Astrocyte (in vitro differentiated cells and primary cell): ENCODE measurements at regions not wholly inside any gene's neighbourhood (a gene's known extent, or its start where the extent isn't known, plus 50 kb on each side); places are given as distances from the start of the nearest gene placed in this dataset.

Experiments used
- DNase-seq: peaks from one replicate; pipeline ENCODE4 v3.0.0-alpha.2; 2010; ENCODE audit warnings: low read depth
- FAIRE-seq: peaks from 2 replicates; lab custom pipeline; 2011; peaks lifted over from hg19 to GRCh38; lab: Jason Lieb, UNC
- H2AFZ ChIP-seq: 2 replicates; pipeline ENCODE4 v1.6.0; 2012; ENCODE audit warnings: low read depth, low read length, inconsistent platforms
- H3K27ac ChIP-seq: 2 replicates; pipeline ENCODE4 v1.5.1; 2011; ENCODE audit warnings: low read depth, low read length, inconsistent platforms
- H3K27me3 ChIP-seq: 2 replicates; pipeline ENCODE4 v1.6.0; 2011; ENCODE audit warnings: low read length, inconsistent platforms; ENCODE audit not compliant: insufficient read depth
- H3K36me3 ChIP-seq: 2 replicates; pipeline ENCODE4 v1.5.1; 2011; ENCODE audit warnings: low read length, inconsistent platforms; ENCODE audit not compliant: insufficient read depth
- H3K4me1 ChIP-seq: 2 replicates; pipeline ENCODE4 v1.5.1; 2011; ENCODE audit warnings: low read length, inconsistent platforms; ENCODE audit not compliant: insufficient read depth
- H3K4me2 ChIP-seq: 2 replicates; pipeline ENCODE4 v1.6.0; 2012; ENCODE audit warnings: low read length, inconsistent platforms
- H3K4me3 ChIP-seq: 2 replicates; pipeline ENCODE4 v1.5.1; 2011; ENCODE audit warnings: low read depth, mild to moderate bottlenecking, low read length, inconsistent platforms; ENCODE audit not compliant: insufficient read depth
- H3K79me2 ChIP-seq: 2 replicates; pipeline ENCODE4 v1.6.0; 2012; ENCODE audit warnings: mild to moderate bottlenecking, low read length, inconsistent platforms; ENCODE audit not compliant: insufficient read depth
- H3K9ac ChIP-seq: 2 replicates; pipeline ENCODE4 v1.6.0; 2012; ENCODE audit warnings: mild to moderate bottlenecking, low read length, inconsistent platforms
- H3K9me3 ChIP-seq: 2 replicates; pipeline ENCODE4 v1.5.1; 2012; ENCODE audit warnings: low read depth, mild to moderate bottlenecking, low read length, inconsistent platforms; ENCODE audit not compliant: insufficient read depth
- H4K20me1 ChIP-seq: 2 replicates; pipeline ENCODE4 v1.6.0; 2012; ENCODE audit warnings: low read length, inconsistent platforms; ENCODE audit not compliant: insufficient read depth
- H3K27ac Mint-ChIP-seq: one replicate; pipeline ENCODE4 v1.8.0; 2021; ENCODE audit warnings: mild to moderate bottlenecking, mixed read lengths; ENCODE audit not compliant: unreplicated experiment
- H3K27me3 Mint-ChIP-seq: one replicate; pipeline ENCODE4 v1.8.0; 2021; ENCODE audit warnings: low read depth, mixed read lengths; ENCODE audit not compliant: unreplicated experiment
- H3K36me3 Mint-ChIP-seq: one replicate; pipeline ENCODE4 v1.8.0; 2021; ENCODE audit warnings: low read depth, mixed read lengths; ENCODE audit not compliant: unreplicated experiment
- H3K4me1 Mint-ChIP-seq: one replicate; pipeline ENCODE4 v1.8.0; 2021; ENCODE audit warnings: low read depth, mixed read lengths; ENCODE audit not compliant: unreplicated experiment
- H3K4me3 Mint-ChIP-seq: one replicate; pipeline ENCODE4 v1.8.0; 2021; ENCODE audit warnings: mild to moderate bottlenecking, moderate library complexity, mixed read lengths; ENCODE audit not compliant: unreplicated experiment
- H3K9me3 Mint-ChIP-seq: one replicate; pipeline ENCODE4 v1.8.0; 2021; ENCODE audit warnings: mild to moderate bottlenecking, mixed read lengths; ENCODE audit not compliant: unreplicated experiment
- CTCF ChIP-seq: IDR thresholded peaks from 2 replicates; pipeline ENCODE4 v1.5.1; 2011; ENCODE audit warnings: low read depth, mild to moderate bottlenecking, inconsistent platforms, low read length, moderate library complexity; ENCODE audit not compliant: insufficient read depth
- EZH2 ChIP-seq: IDR thresholded peaks from 2 replicates; pipeline ENCODE4 v1.6.1; 2012; ENCODE audit warnings: mild to moderate bottlenecking, low read length, inconsistent platforms; ENCODE audit not compliant: insufficient read depth

- no peak overlapping the region for H3K4me3 ChIP-seq
- no peak overlapping the region for H3K4me2 ChIP-seq
- no peak for FAIRE-seq
- Mint-ChIP-seq H3K27me3 (no peaks in the 10 kb centered on the region), H3K36me3 (no peaks in the 10 kb centered on the region), H3K27ac (no peak overlapping the region), H3K4me3 (no peak overlapping the region), H3K4me1 (no peaks in the 10 kb centered on the region), H3K9me3 (no peaks in the 10 kb centered on the region)
- TF ChIP-seq EZH2 = no peak
- TF ChIP-seq CTCF = no peak
- H2AFZ ChIP-seq = no peak overlapping the region
- no peaks in the 10 kb centered on the region for H4K20me1 ChIP-seq
- no peak overlapping the region for H3K27ac ChIP-seq
- no peaks in the 10 kb centered on the region for H3K4me1 ChIP-seq
- no peaks in the 10 kb centered on the region for H3K36me3 ChIP-seq
- H3K79me2 ChIP-seq = no peaks in the 10 kb centered on the region
- DNase-seq = no peak
- H3K9ac ChIP-seq = no peak overlapping the region
- H3K9me3 ChIP-seq = no peaks in the 10 kb centered on the region
- no peaks in the 10 kb centered on the region for H3K27me3 ChIP-seq
Measured at GRCh38 chr6:104381907-104382306, 477.8 kb downstream of the HACE1 start.

GRCh38 chr6:104365451-104366234 is 494.1 kb downstream of the HACE1 start:
- FAIRE-seq (no peak), DNase-seq (no peak)
- Mint-ChIP-seq H3K27me3 (no peaks in the 10 kb centered on the region), H3K36me3 (no peaks in the 10 kb centered on the region), H3K9me3 (no peaks in the 10 kb centered on the region), H3K4me3 (no peak overlapping the region), H3K4me1 (peaks cover 8% of the 10 kb centered on the region), H3K27ac (no peak overlapping the region)
- Histone ChIP-seq H3K4me3 (no peak overlapping the region), H4K20me1 (no peaks in the 10 kb centered on the region), H3K4me1 (no peaks in the 10 kb centered on the region), H3K9me3 (no peaks in the 10 kb centered on the region), H3K27me3 (no peaks in the 10 kb centered on the region), H3K79me2 (no peaks in the 10 kb centered on the region), H3K27ac (no peak overlapping the region), H3K36me3 (no peaks in the 10 kb centered on the region), H2AFZ (no peak overlapping the region), H3K4me2 (no peak overlapping the region), H3K9ac (no peak overlapping the region)
- TF ChIP-seq EZH2 (no peak), CTCF (no peak)

GRCh38 chr6:104357928-104358327 is 501.8 kb downstream of the HACE1 start:
- no peaks in the 10 kb centered on the region for H3K4me1 Mint-ChIP-seq
- Histone ChIP-seq H3K4me1 (no peaks in the 10 kb centered on the region), H3K27ac (no peak overlapping the region), H3K9me3 (peaks cover 7% of the 10 kb centered on the region), H3K36me3 (no peaks in the 10 kb centered on the region), H3K9ac (no peak overlapping the region), H3K27me3 (no peaks in the 10 kb centered on the region), H3K4me2 (no peak overlapping the region), H3K4me3 (no peak overlapping the region), H2AFZ (no peak overlapping the region), H3K79me2 (no peaks in the 10 kb centered on the region), H4K20me1 (no peaks in the 10 kb centered on the region)
- H3K27ac Mint-ChIP-seq = no peak overlapping the region
- no peaks in the 10 kb centered on the region for H3K36me3 Mint-ChIP-seq
- H3K27me3 Mint-ChIP-seq = no peaks in the 10 kb centered on the region
- no peak for TF ChIP-seq EZH2
- TF ChIP-seq CTCF = no peak
- FAIRE-seq (no peak), DNase-seq (no peak)
- no peaks in the 10 kb centered on the region for H3K9me3 Mint-ChIP-seq
- H3K4me3 Mint-ChIP-seq = no peak overlapping the region
